NCI-H510A treated with DMSO at 0.1 percent for 48 hours (cell line): ENCODE measurements at regions not wholly inside any gene's neighbourhood (a gene's known extent, or its start where the extent isn't known, plus 50 kb on each side); places are given as distances from the start of the nearest gene placed in this dataset.
A peak's percentile ranks its signal among the peaks of the same experiment; 100 is the strongest.
"Not testable (repeated sequence)": the region's sequence is repeated elsewhere in the genome, so short reads cannot be mapped to it uniquely, and the experiment has no call there.

Experiments
- DNase-seq: peaks from one replicate; lab custom pipeline; 2025; lab: John Stamatoyannopoulos, UW

- no peak for DNase-seq
These were observed 1061.2 kb downstream of the DIPK2A start for GRCh38 chr3:145032791-145033190.

GRCh38 chr3:145035682-145036081 is 1064.1 kb downstream of the DIPK2A start:
- no peak for DNase-seq

GRCh38 chr3:145054055-145054454 is 1082.4 kb downstream of the DIPK2A start:
- not testable (repeated sequence) for DNase-seq

- no peak for DNase-seq
These were observed 1083.9 kb downstream of the DIPK2A start for GRCh38 chr3:145055375-145056076.

GRCh38 chr3:145058483-145058882 is 1086.9 kb downstream of the DIPK2A start:
- DNase-seq = no peak

GRCh38 chr3:145063616-145064015 is 1092.0 kb downstream of the DIPK2A start:
- no peak for DNase-seq

GRCh38 chr3:145070795-145071194 is 1090.2 kb downstream of the PLOD2 start:
- no peak for DNase-seq

GRCh38 chr3:145079436-145079835 is 1081.5 kb downstream of the PLOD2 start:
- no peak for DNase-seq

GRCh38 chr3:145087038-145087437 is 1073.9 kb downstream of the PLOD2 start:
- DNase-seq = no peak

GRCh38 chr3:145088917-145089316 is 1072.1 kb downstream of the PLOD2 start:
- no peak for DNase-seq

- no peak for DNase-seq
These were observed 1071.6 kb downstream of the PLOD2 start for GRCh38 chr3:145089337-145089736.

GRCh38 chr3:145094355-145094941 is 1066.5 kb downstream of the PLOD2 start:
- peak; percentile 39 for DNase-seq

GRCh38 chr3:145111141-145111540 is 1049.8 kb downstream of the PLOD2 start:
- DNase-seq = not testable (repeated sequence)

- DNase-seq = no peak
These were observed 1044.2 kb downstream of the PLOD2 start for GRCh38 chr3:145116769-145117168.

- no peak for DNase-seq
These were observed 1042.7 kb downstream of the PLOD2 start for GRCh38 chr3:145118303-145118702.

- no peak for DNase-seq
These were observed 1035.9 kb downstream of the PLOD2 start for GRCh38 chr3:145124900-145125678.

GRCh38 chr3:145133281-145133680 is 1027.7 kb downstream of the PLOD2 start:
- DNase-seq = no peak

- DNase-seq = no peak
These were observed 1026.2 kb downstream of the PLOD2 start for GRCh38 chr3:145134738-145135137.

- DNase-seq = no peak
These were observed 1016.6 kb downstream of the PLOD2 start for GRCh38 chr3:145144361-145144760.

- DNase-seq = no peak
These were observed 1015.5 kb downstream of the PLOD2 start for GRCh38 chr3:145145461-145145860.

GRCh38 chr3:145159640-145160039 is 1001.3 kb downstream of the PLOD2 start:
- DNase-seq = no peak

- no peak for DNase-seq
These were observed 990.9 kb downstream of the PLOD2 start for GRCh38 chr3:145170121-145170520.

GRCh38 chr3:145175626-145176025 is 985.4 kb downstream of the PLOD2 start:
- no peak for DNase-seq
